Neural cell (in vitro differentiated cells): ENCODE measurements at regions not wholly inside any gene's neighbourhood (a gene's known extent, or its start where the extent isn't known, plus 50 kb on each side); places are given as distances from the start of the nearest gene placed in this dataset.

Source experiments
- CTCF ChIP-seq: fragments of 450-650 bp; IDR thresholded peaks from 2 replicates; pipeline ENCODE4 v1.5.1; 2014; ENCODE audit warnings: antibody characterized with exemption, mild to moderate bottlenecking, moderate library complexity; ENCODE audit not compliant: poor library complexity, severe bottlenecking
- EP300 ChIP-seq: fragments of 450-650 bp; conservative IDR thresholded peaks from 2 replicates; pipeline ENCODE4 v1.6.1; 2014; ENCODE audit warnings: antibody characterized with exemption, mild to moderate bottlenecking, moderate library complexity; ENCODE audit not compliant: poor library complexity, severe bottlenecking
- EZH2 ChIP-seq: fragments of 200-600, 300-800 bp; shearing (Covaris generic), sonication (generic); IDR thresholded peaks from 2 replicates; pipeline ENCODE4 v1.6.1; 2014; ENCODE audit warnings: antibody characterized with exemption, low read length, borderline replicate concordance, mild to moderate bottlenecking; ENCODE audit not compliant: insufficient read depth, poor library complexity, severe bottlenecking
- MXI1 ChIP-seq: fragments of 450-650 bp; conservative IDR thresholded peaks from 2 replicates; pipeline ENCODE4 v1.6.1; 2014; ENCODE audit warnings: antibody characterized with exemption, mild to moderate bottlenecking; ENCODE audit not compliant: poor library complexity, severe bottlenecking
- POLR2AphosphoS5 ChIP-seq: IDR thresholded peaks from 2 replicates; pipeline ENCODE4 v1.6.1; 2012
- RAD21 ChIP-seq: fragments of 450-650 bp; conservative IDR thresholded peaks from 2 replicates; pipeline ENCODE4 v1.6.1; 2014; ENCODE audit warnings: antibody characterized with exemption, mild to moderate bottlenecking, moderate library complexity
- REST ChIP-seq: IDR thresholded peaks from 2 replicates; pipeline ENCODE4 v1.6.1; 2012; ENCODE audit warnings: borderline replicate concordance
- SMC3 ChIP-seq: fragments of 450-650 bp; conservative IDR thresholded peaks from 2 replicates; pipeline ENCODE4 v1.6.1; 2014; ENCODE audit warnings: antibody characterized with exemption, mild to moderate bottlenecking, moderate library complexity; ENCODE audit not compliant: poor library complexity
- TAF1 ChIP-seq: IDR thresholded peaks from 2 replicates; pipeline ENCODE4 v1.6.1; 2012; ENCODE audit warnings: low read depth

DNA sequence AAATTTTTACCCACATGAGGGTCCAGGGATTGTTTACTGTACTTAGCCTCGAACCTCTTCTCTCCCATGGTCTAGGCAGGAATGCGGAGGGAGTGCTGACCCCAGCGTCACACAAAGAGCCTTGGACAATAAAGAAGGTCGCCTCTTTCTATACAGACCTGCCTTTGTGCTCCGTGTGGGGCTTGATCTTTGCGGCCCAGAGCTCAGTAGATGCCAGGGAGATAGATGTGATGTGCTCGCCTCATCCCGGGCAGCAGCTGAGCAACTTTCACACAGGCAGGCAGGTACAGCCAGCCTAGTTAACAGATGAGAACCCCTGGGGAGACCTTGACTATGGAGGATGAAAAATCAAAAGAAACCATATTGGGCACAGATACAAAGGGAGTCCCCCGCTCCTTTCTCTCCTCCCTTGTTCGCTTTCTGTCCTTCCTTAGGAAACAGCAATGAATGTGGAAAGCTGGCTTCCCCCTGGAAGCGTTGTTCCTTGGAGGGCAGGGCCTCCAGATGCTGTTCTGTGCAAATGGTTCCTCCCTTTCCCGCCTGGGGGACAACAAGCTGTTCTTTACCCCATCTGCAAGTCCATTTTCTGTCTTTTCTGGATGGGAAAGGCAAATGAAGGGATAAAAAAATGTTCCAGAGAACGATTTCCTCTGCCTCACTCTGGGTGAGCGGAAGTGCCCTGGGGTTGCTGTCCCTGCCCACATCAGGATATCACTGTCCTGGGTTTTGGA is 128.3 kb downstream of the OLIG3 start:
- TF ChIP-seq POLR2AphosphoS5, result no peak
- no peak for TF ChIP-seq MXI1
- TF ChIP-seq CTCF, result no peak
- TF ChIP-seq EZH2, result no peak
- no peak for TF ChIP-seq RAD21
- no peak for TF ChIP-seq REST
- TF ChIP-seq TAF1, result no peak
- TF ChIP-seq EP300, result no peak
- no peak for TF ChIP-seq SMC3
